ENCODE measurements at regions not wholly inside any gene's neighbourhood (a gene's known extent, or its start where the extent isn't known, plus 50 kb on each side); places are given as distances from the start of the nearest gene placed in this dataset.

DNA sequence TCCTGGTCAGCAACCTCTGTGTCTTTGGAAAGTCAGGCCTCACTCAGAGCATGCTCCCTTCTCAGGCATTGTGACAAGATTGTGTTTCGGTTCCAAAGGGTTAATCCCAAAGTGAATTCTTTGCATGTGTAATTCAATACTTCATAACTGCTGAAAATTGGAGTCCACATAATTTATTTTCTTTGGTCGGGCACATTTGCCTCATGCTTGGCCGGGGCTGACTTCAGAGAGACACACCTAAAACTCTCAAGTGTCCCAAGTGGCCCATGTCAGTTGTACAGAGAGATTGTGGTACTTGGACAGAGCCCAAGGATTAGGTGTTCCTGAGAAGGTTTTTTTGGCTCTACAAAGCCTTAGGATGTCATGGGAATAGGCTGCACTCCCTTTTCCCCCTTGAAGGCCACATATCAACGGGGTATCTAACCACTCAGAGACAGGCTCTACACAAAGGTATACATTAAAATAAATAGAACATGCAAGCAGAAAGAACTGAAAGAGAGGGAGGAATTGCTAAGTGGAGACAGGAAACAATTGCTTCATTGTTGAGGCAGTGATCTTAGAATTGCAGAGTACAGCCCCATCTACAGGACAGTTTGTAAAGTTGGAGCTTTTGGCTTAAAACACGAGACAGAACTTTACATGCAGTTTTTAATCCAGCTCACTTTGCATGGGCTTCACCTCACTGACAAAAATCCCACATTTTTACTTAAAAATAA lies 1232.3 kb upstream of the ZEB2 start (continued):
- TF ChIP-seq ZNF664 (tag by site-specific recombination; IDR thresholded peaks at IDR 0.05) (no peak), PRDM10 (tag by site-specific recombination; IDR thresholded peaks at IDR 0.05) (peak; percentile 34; the same call in 1 of the 2 replicates), ZXDB (tag by site-specific recombination; IDR thresholded peaks at IDR 0.05) (no peak), ZNF549 (tag by site-specific recombination; IDR thresholded peaks at IDR 0.05) (no peak), TRIM28 (IDR thresholded peaks at IDR 0.05; ENCODE audit: borderline replicate concordance, low read length) (no peak; the same call in 1 of the 2 replicates), ZNF585B (tag by site-specific recombination; IDR thresholded peaks at IDR 0.05) (no peak), ZNF692 (tag by site-specific recombination; IDR thresholded peaks at IDR 0.05) (no peak), ZNF148 (tag by site-specific recombination; IDR thresholded peaks at IDR 0.05; ENCODE audit: borderline replicate concordance) (no peak), GLIS2 (tag by site-specific recombination; IDR thresholded peaks at IDR 0.05) (no peak), YY2 (tag by site-specific recombination; IDR thresholded peaks at IDR 0.05) (no peak), ZNF19 (tag by site-specific recombination; IDR thresholded peaks at IDR 0.05; ENCODE audit: low read depth) (no peak), ZNF155 (tag by site-specific recombination; IDR thresholded peaks at IDR 0.05) (no peak), EGR2 (tag by site-specific recombination; IDR thresholded peaks at IDR 0.05; ENCODE audit: low read depth) (no peak), ZBTB8A (tag by site-specific recombination; IDR thresholded peaks at IDR 0.05) (0 out of 2 replicates have a peak, but pooled peaks have one; percentile 20), ZNF701 (tag by site-specific recombination; IDR thresholded peaks at IDR 0.05) (no peak), ZNF837 (tag by site-specific recombination; IDR thresholded peaks at IDR 0.05) (no peak), ZNF488 (tag by site-specific recombination; IDR thresholded peaks at IDR 0.05) (no peak), MYNN (tag by site-specific recombination; IDR thresholded peaks at IDR 0.05; ENCODE audit: borderline replicate concordance) (no peak), GLI4 (tag by site-specific recombination; IDR thresholded peaks at IDR 0.05) (no peak), ZSCAN18 (tag by site-specific recombination; IDR thresholded peaks at IDR 0.05) (no peak)
- TF ChIP-seq, protein P1, sequence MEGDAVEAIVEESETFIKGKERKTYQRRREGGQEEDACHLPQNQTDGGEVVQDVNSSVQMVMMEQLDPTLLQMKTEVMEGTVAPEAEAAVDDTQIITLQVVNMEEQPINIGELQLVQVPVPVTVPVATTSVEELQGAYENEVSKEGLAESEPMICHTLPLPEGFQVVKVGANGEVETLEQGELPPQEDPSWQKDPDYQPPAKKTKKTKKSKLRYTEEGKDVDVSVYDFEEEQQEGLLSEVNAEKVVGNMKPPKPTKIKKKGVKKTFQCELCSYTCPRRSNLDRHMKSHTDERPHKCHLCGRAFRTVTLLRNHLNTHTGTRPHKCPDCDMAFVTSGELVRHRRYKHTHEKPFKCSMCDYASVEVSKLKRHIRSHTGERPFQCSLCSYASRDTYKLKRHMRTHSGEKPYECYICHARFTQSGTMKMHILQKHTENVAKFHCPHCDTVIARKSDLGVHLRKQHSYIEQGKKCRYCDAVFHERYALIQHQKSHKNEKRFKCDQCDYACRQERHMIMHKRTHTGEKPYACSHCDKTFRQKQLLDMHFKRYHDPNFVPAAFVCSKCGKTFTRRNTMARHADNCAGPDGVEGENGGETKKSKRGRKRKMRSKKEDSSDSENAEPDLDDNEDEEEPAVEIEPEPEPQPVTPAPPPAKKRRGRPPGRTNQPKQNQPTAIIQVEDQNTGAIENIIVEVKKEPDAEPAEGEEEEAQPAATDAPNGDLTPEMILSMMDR (tag by site-specific recombination; IDR thresholded peaks at IDR 0.05): peak; percentile 60; the same call in 1 of the 2 replicates
- TF ChIP-seq, protein P2, sequence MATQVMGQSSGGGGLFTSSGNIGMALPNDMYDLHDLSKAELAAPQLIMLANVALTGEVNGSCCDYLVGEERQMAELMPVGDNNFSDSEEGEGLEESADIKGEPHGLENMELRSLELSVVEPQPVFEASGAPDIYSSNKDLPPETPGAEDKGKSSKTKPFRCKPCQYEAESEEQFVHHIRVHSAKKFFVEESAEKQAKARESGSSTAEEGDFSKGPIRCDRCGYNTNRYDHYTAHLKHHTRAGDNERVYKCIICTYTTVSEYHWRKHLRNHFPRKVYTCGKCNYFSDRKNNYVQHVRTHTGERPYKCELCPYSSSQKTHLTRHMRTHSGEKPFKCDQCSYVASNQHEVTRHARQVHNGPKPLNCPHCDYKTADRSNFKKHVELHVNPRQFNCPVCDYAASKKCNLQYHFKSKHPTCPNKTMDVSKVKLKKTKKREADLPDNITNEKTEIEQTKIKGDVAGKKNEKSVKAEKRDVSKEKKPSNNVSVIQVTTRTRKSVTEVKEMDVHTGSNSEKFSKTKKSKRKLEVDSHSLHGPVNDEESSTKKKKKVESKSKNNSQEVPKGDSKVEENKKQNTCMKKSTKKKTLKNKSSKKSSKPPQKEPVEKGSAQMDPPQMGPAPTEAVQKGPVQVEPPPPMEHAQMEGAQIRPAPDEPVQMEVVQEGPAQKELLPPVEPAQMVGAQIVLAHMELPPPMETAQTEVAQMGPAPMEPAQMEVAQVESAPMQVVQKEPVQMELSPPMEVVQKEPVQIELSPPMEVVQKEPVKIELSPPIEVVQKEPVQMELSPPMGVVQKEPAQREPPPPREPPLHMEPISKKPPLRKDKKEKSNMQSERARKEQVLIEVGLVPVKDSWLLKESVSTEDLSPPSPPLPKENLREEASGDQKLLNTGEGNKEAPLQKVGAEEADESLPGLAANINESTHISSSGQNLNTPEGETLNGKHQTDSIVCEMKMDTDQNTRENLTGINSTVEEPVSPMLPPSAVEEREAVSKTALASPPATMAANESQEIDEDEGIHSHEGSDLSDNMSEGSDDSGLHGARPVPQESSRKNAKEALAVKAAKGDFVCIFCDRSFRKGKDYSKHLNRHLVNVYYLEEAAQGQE (tag by site-specific recombination; IDR thresholded peaks at IDR 0.05): peak; percentile 48; the same call in 1 of the 2 replicates

All from HEK293 (cell line).